ENCODE measurements at regions not wholly inside any gene's neighbourhood (a gene's known extent, or its start where the extent isn't known, plus 50 kb on each side); places are given as distances from the start of the nearest gene placed in this dataset.

DNA sequence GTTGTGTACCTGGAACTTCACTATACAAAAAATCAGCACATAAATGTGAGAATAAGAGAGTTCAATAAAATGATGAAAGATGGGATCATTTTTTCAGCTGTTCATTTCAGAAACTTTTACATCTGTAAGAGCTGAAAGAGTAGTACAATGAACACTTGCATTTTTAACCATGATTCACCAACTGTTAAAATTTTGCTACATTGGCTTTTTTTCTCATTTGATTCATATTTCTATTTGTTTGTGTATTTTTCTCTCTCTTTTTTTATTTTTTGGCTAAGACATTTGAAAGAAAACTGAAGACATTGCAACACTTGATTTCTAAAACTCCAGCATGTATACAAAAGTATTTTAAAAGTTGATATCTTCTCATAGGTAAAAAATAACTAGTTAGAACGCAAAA lies 98.3 kb upstream of the CDIN1 start:
- no peak for ATAC-seq
- no peak for TF ChIP-seq EZH2phosphoT487 (IDR thresholded peaks at IDR 0.05; ENCODE audit: borderline replicate concordance)
- TF ChIP-seq EGR1 (IDR thresholded peaks at IDR 0.05; ENCODE audit: low read depth), result no peak
- no peak for TF ChIP-seq SRF (IDR thresholded peaks at IDR 0.05; ENCODE audit: low read depth)
- no peak for TF ChIP-seq CEBPB (IDR thresholded peaks at IDR 0.05; ENCODE audit: low read depth)
- no peak for TF ChIP-seq POLR2A (IDR thresholded peaks at IDR 0.05; ENCODE audit: borderline replicate concordance, extremely low read depth, insufficient read depth, insufficient read length)
- no peak for TF ChIP-seq CBX3 (IDR thresholded peaks at IDR 0.05; ENCODE audit: low read depth)
- no peak for TF ChIP-seq POLR2AphosphoS5 (IDR thresholded peaks at IDR 0.05; ENCODE audit: low read depth, low read length)
- TF ChIP-seq ZBTB33 (IDR thresholded peaks at IDR 0.05; ENCODE audit: extremely low read depth, insufficient replicate concordance, low read length), result no peak
- TF ChIP-seq FOSL1 (IDR thresholded peaks at IDR 0.05; ENCODE audit: low read depth), result no peak
- no peak for TF ChIP-seq RAD21 (IDR thresholded peaks at IDR 0.05; ENCODE audit: low read depth)
- no peak for TF ChIP-seq JUND (IDR thresholded peaks at IDR 0.05)
- TF ChIP-seq ZFX (IDR thresholded peaks at IDR 0.05), result no peak
- no peak for TF ChIP-seq YY1 (IDR thresholded peaks at IDR 0.05; ENCODE audit: extremely low read depth, insufficient replicate concordance, low read depth, low read length)
- no peak for TF ChIP-seq EZH2 (IDR thresholded peaks at IDR 0.05)
- no peak for TF ChIP-seq TCF7L2 (IDR thresholded peaks at IDR 0.05; ENCODE audit: borderline replicate concordance, extremely low read depth, insufficient read depth, insufficient read length)
- no peak for TF ChIP-seq ZNF274 (IDR thresholded peaks at IDR 0.05; ENCODE audit: low read depth, low read length)
- no peak for TF ChIP-seq ATF3 (IDR thresholded peaks at IDR 0.05)
- TF ChIP-seq SIN3A (IDR thresholded peaks at IDR 0.05; ENCODE audit: low read depth), result no peak
- no peak for TF ChIP-seq SP1 (IDR thresholded peaks at IDR 0.05; ENCODE audit: low read depth)
- DNase-seq (ENCODE audit: low read depth, low spot score), result no peak
- no peak overlapping the region for H3K4me3 ChIP-seq (replicated peaks in 1 of 2; ENCODE audit: low read depth in 1 of 2, low read length in 2 of 2)
- no peak overlapping the region for H3K9ac ChIP-seq (ENCODE audit: low read length)
- ChIA-PET RAD21 (ENCODE audit: low non-redundant PET in 1 of 2, low total read pairs in 2 of 2, uncharacterized antibody in 2 of 2, unreplicated experiment in 2 of 2) (no interaction called here), POLR2A (no interaction called here), CTCF (no interaction called here)
- no peak overlapping the region for H3K27ac ChIP-seq (ENCODE audit: low read depth, low read length)
- H3K9me3 ChIP-seq (ENCODE audit: control insufficient read depth in 1 of 2, insufficient read depth in 1 of 2, low read depth in 1 of 2, low read length in 2 of 2), result no peaks in the 10 kb centered on the region
- H3K4me2 ChIP-seq (ENCODE audit: low read length), result no peak overlapping the region
- no peaks in the 10 kb centered on the region for H3K79me2 ChIP-seq (ENCODE audit: insufficient read depth, low read length)
- intact Hi-C loops (cut with micrococcal nuclease), result no loop called here
- no peaks in the 10 kb centered on the region for H3K9me2 ChIP-seq (ENCODE audit: insufficient read depth)
- peak overlapping the region; percentile 24 for H2AFZ ChIP-seq (ENCODE audit: low read depth, low read length, poor library complexity, severe bottlenecking)
- H3K36me3 ChIP-seq (ENCODE audit: control insufficient read depth in 1 of 2, insufficient read depth in 2 of 2, low read length in 2 of 2), result no peaks in the 10 kb centered on the region; a peak in 1 of 4 replicates
- H3K4me1 ChIP-seq (ENCODE audit: control insufficient read depth in 1 of 2, insufficient read depth in 2 of 2, low read length in 2 of 2), result no peaks in the 10 kb centered on the region
- no peaks in the 10 kb centered on the region for H4K20me1 ChIP-seq (ENCODE audit: insufficient read depth)
- no TSS peak for BruUV-seq (replicated peaks)
- H3K27me3 ChIP-seq (ENCODE audit: insufficient read depth, low read length), result no peaks in the 10 kb centered on the region

All from HCT116 (cell line).